Prostate gland (tissue), 2 donors: ENCODE measurements at regions not wholly inside any gene's neighbourhood (a gene's known extent, or its start where the extent isn't known, plus 50 kb on each side); places are given as distances from the start of the nearest gene placed in this dataset.

Experiments used
- POLR2A ChIP-seq: fragments of 450-650 bp; IDR thresholded peaks from one replicate; pipeline ENCODE4 v1.6.1; 2016; ENCODE audit warnings: antibody characterized with exemption, mild to moderate bottlenecking
- POLR2AphosphoS5 ChIP-seq: sonication (generic); formaldehyde crosslinking; IDR thresholded peaks from one replicate; pipeline ENCODE4 v1.6.1; 2017; ENCODE audit warnings: antibody characterized with exemption
- TF ChIP-seq, protein P1 (sequence below), 4 experiments: fragments of 200-600 bp in 2 of 4; fragments of 450-650 bp in 2 of 4; sonication (generic) in 2 of 4; IDR thresholded peaks; 1 replicate in 3 of 4; 2 replicates in 1 of 4; pipeline ENCODE4 v1.5.1; 2016 to 2019; ENCODE audit warnings: antibody characterized with exemption in 4 of 4, mild to moderate bottlenecking in 2 of 4, moderate library complexity in 2 of 4

DNA sequence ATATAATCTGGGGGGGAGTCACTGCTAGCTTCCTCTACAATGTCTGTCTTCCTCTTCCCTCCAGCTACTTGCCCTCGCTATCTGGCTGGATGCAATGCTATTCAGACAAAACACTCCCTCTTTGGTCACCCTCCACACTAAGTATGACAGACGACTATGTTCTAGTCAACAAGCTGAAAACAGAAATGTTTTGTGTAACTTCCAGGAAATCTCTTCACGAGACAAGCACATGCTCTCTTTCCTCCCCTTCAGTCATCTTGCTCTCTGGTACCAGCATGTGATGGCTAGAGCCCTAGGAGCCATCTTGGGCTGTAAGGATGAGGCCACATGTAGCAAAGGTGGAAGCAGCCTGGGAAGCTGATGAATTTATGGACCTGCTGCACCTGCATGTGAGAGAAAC, 151.3 kb downstream of the ARRDC4 start:
- TF ChIP-seq, protein P1, sequence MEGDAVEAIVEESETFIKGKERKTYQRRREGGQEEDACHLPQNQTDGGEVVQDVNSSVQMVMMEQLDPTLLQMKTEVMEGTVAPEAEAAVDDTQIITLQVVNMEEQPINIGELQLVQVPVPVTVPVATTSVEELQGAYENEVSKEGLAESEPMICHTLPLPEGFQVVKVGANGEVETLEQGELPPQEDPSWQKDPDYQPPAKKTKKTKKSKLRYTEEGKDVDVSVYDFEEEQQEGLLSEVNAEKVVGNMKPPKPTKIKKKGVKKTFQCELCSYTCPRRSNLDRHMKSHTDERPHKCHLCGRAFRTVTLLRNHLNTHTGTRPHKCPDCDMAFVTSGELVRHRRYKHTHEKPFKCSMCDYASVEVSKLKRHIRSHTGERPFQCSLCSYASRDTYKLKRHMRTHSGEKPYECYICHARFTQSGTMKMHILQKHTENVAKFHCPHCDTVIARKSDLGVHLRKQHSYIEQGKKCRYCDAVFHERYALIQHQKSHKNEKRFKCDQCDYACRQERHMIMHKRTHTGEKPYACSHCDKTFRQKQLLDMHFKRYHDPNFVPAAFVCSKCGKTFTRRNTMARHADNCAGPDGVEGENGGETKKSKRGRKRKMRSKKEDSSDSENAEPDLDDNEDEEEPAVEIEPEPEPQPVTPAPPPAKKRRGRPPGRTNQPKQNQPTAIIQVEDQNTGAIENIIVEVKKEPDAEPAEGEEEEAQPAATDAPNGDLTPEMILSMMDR (IDR thresholded peaks at IDR 0.05), result no peak
- no peak for TF ChIP-seq POLR2A
- TF ChIP-seq POLR2AphosphoS5, result no peak
